LNCAP (cell line): ENCODE measurements at regions not wholly inside any gene's neighbourhood (a gene's known extent, or its start where the extent isn't known, plus 50 kb on each side); places are given as distances from the start of the nearest gene placed in this dataset.

ENCODE experiments used
- CTCF ChIP-seq: fragments of 450-650 bp; IDR thresholded peaks from 2 replicates; pipeline ENCODE4 v1.5.1; 2017; ENCODE audit warnings: mild to moderate bottlenecking

GRCh38 chr16:60674241-60674640, 1362.0 kb downstream of the CDH8 start:
- no peak for TF ChIP-seq CTCF

GRCh38 chr16:60655514-60656153, 1380.6 kb downstream of the CDH8 start:
- TF ChIP-seq CTCF: no peak

GRCh38 chr16:60651346-60651745, 1384.9 kb downstream of the CDH8 start:
- TF ChIP-seq CTCF: no peak

GRCh38 chr16:60648290-60648689, 1387.9 kb downstream of the CDH8 start:
- no peak for TF ChIP-seq CTCF

- no peak for TF ChIP-seq CTCF
Observed at GRCh38 chr16:60646631-60647030, 1389.6 kb downstream of the CDH8 start.

- no peak for TF ChIP-seq CTCF
Observed at GRCh38 chr16:60645541-60645940, 1390.7 kb downstream of the CDH8 start.

GRCh38 chr16:60642956-60643355, 1393.3 kb downstream of the CDH8 start:
- TF ChIP-seq CTCF: no peak
